Chondrocyte (in vitro differentiated cells): ENCODE measurements at regions not wholly inside any gene's neighbourhood (a gene's known extent, or its start where the extent isn't known, plus 50 kb on each side); places are given as distances from the start of the nearest gene placed in this dataset.
"Not testable (repeated sequence)": the region's sequence is repeated elsewhere in the genome, so short reads cannot be mapped to it uniquely, and the experiment has no call there.

Source experiments
- DNase-seq: peaks from one replicate; pipeline ENCODE4 v3.0.0; 2021; ENCODE audit warnings: mixed read lengths, low spot score
- H3K27ac Mint-ChIP-seq: one replicate; pipeline ENCODE4 v1.8.0; 2021; ENCODE audit warnings: mild to moderate bottlenecking, moderate library complexity, mixed read lengths; ENCODE audit not compliant: unreplicated experiment
- H3K27me3 Mint-ChIP-seq: 2 replicates; pipeline ENCODE4 v1.8.0; 2021; ENCODE audit warnings: low read depth, mixed read lengths
- H3K36me3 Mint-ChIP-seq: 2 replicates; pipeline ENCODE4 v1.8.0; 2021; ENCODE audit warnings: low read depth, mixed read lengths
- H3K4me1 Mint-ChIP-seq: 2 replicates; pipeline ENCODE4 v1.8.0; 2021; ENCODE audit warnings: low read depth, mild to moderate bottlenecking, mixed read lengths
- H3K4me3 Mint-ChIP-seq: one replicate; pipeline ENCODE4 v1.8.0; 2021; ENCODE audit warnings: mild to moderate bottlenecking, moderate library complexity, mixed read lengths; ENCODE audit not compliant: unreplicated experiment
- H3K9me3 Mint-ChIP-seq: 2 replicates; pipeline ENCODE4 v1.8.0; 2021; ENCODE audit warnings: low read depth, mixed read lengths
- TF ChIP-seq, protein P1 (sequence below): fragments of 200-600 bp; sonication (generic); IDR thresholded peaks from 2 replicates; pipeline ENCODE4 v1.5.0; 2021; ENCODE audit warnings: antibody characterized with exemption, mild to moderate bottlenecking, moderate library complexity

DNA sequence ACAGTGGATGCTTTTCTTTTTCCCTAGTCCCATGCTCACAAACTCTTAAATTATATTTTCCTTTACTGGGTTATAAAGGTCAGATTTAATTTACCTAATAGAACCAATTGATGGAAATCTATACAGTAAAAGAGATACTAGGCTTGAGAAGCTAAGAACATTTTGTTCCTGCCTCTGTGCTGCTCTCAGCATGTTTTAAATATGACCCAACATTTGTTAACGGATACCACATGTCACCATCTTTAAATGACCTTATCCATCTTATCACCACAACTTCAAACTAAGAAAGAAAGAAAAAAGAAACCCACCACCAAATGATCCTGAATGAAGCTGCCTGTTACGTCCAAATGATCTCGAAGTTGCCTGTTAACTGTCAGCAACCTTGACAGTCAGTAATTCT lies 334.7 kb upstream of the ZNF608 start:
- TF ChIP-seq, protein P1, sequence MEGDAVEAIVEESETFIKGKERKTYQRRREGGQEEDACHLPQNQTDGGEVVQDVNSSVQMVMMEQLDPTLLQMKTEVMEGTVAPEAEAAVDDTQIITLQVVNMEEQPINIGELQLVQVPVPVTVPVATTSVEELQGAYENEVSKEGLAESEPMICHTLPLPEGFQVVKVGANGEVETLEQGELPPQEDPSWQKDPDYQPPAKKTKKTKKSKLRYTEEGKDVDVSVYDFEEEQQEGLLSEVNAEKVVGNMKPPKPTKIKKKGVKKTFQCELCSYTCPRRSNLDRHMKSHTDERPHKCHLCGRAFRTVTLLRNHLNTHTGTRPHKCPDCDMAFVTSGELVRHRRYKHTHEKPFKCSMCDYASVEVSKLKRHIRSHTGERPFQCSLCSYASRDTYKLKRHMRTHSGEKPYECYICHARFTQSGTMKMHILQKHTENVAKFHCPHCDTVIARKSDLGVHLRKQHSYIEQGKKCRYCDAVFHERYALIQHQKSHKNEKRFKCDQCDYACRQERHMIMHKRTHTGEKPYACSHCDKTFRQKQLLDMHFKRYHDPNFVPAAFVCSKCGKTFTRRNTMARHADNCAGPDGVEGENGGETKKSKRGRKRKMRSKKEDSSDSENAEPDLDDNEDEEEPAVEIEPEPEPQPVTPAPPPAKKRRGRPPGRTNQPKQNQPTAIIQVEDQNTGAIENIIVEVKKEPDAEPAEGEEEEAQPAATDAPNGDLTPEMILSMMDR: no peak
- no peak overlapping the region for H3K4me3 Mint-ChIP-seq
- no peaks in the 10 kb centered on the region for H3K27me3 Mint-ChIP-seq
- no peak overlapping the region for H3K27ac Mint-ChIP-seq
- peaks cover 17% of the 10 kb centered on the region for H3K9me3 Mint-ChIP-seq
- no peaks in the 10 kb centered on the region for H3K36me3 Mint-ChIP-seq
- DNase-seq: no peak
- peaks cover 15% of the 10 kb centered on the region for H3K4me1 Mint-ChIP-seq

DNA sequence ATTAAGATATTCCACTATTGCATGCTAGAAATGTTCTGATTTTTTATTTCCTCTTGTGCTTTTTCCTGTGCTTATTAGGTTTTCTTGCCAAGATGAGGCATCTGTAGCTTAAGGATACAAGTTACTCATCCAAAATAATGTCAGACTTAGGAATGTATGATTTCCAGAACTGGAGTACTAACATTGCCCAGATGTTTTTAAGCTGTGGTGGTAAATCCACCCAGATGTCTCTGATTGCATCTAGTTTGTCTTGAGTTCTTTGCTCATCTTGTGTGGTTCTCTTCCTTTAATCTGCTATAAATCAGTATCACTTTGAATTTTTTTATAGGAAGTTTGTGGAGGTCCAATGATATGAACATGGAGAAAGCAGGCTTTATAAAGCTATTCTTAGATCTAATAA lies 337.5 kb upstream of the ZNF608 start:
- TF ChIP-seq, protein P1: no peak
- H3K36me3 Mint-ChIP-seq: no peaks in the 10 kb centered on the region
- H3K27me3 Mint-ChIP-seq: no peaks in the 10 kb centered on the region
- peak overlapping the region; percentile 17 for H3K27ac Mint-ChIP-seq
- peaks cover 15% of the 10 kb centered on the region for H3K4me1 Mint-ChIP-seq
- peaks cover 3% of the 10 kb centered on the region for H3K9me3 Mint-ChIP-seq
- DNase-seq: no peak
- no peak overlapping the region for H3K4me3 Mint-ChIP-seq

DNA sequence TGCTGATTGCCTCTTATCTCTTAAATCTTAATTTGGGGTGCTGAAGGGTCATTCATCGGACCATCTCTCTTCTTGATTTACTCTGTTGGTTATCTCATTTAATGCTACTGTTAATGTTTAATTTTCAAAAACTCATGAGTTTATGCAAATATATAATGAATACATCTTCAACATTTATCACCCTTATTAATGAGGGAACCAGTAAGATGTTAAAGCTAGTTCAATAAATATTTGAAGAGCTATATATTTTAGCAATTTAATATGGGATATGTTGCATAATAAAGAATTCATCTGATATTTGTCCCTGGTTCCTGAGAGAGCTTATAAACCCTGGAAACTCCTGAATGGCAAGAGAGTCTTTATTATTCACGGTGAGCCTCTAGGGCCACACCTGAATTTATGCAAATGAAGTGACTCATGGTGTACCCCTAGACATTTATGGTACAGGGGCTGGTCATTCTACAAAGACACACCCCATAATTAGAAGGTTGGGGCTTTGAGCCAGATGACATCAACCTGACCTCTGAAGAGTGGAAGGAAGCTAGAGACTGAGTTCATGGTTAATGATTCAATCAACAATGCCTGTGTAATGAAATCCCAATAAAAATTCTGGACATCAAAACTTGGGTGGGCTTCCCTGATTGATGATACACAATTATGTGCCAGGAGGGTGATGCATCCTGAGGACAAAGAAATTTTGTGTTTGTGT lies 339.5 kb upstream of the ZNF608 start:
- TF ChIP-seq, protein P1: no peak
- Mint-ChIP-seq H3K9me3 (peaks cover 3% of the 10 kb centered on the region), H3K27ac (no peak overlapping the region), H3K4me3 (no peak overlapping the region), H3K4me1 (peaks cover 15% of the 10 kb centered on the region), H3K27me3 (no peaks in the 10 kb centered on the region), H3K36me3 (no peaks in the 10 kb centered on the region)
- no peak for DNase-seq

DNA sequence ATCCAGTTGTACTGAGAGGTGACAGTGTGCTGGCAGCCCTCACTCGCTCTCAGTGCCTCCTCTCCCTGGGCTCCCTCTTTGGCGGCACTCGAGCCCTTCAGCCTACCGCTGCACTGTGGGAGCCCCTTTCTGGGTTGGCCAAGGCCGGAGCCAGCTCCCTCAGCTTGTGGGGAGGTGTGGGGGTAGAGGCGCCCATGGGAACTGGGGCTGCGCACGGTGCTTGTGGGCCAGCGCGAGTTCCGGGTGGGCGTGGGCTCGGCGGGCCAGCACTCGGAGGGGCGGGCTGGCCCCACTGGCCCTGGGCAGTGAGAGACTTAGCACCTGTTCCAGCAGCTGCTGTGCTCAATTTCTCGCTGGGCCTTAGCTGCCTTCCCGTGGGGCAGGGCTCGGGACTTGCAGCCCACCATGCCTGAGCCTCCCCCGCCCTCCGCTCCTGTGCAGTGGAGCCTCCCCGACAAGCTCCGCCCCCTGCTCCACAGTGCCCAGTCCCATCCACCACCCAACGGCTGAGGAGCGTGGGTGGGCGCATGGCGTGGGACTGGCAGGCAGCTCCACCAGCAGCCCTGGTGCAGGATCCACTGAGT lies 342.2 kb upstream of the ZNF608 start:
- Mint-ChIP-seq H3K9me3 (peaks cover 3% of the 10 kb centered on the region), H3K27me3 (no peaks in the 10 kb centered on the region), H3K27ac (no peak overlapping the region), H3K4me3 (no peak overlapping the region), H3K36me3 (no peaks in the 10 kb centered on the region), H3K4me1 (peaks cover 12% of the 10 kb centered on the region)
- TF ChIP-seq, protein P1: no peak
- peak; percentile 83 for DNase-seq

DNA sequence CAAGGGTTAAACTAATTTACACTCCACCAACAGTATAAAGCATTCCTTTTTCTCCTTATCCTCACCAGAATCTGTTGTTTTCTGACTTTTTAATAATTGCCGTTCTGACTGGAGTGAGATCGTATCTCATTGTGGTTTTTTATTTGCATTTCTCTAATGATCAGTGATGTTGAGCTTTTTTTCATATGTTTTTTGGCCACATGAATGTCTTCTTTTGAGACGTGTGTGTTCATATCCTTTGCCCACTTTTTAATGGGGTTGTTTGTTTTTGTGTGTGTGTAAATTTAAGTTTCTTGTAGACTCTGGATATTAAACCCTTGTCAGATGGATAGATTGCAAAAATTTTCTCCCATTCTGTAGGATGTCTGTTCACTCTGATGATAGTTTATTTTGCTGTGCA lies 345.7 kb upstream of the ZNF608 start:
- H3K4me3 Mint-ChIP-seq, DNase-seq, H3K27me3 Mint-ChIP-seq, H3K27ac Mint-ChIP-seq, H3K36me3 Mint-ChIP-seq, H3K4me1 Mint-ChIP-seq: not testable (repeated sequence)
- H3K9me3 Mint-ChIP-seq: peaks cover 13% of the 10 kb centered on the region

DNA sequence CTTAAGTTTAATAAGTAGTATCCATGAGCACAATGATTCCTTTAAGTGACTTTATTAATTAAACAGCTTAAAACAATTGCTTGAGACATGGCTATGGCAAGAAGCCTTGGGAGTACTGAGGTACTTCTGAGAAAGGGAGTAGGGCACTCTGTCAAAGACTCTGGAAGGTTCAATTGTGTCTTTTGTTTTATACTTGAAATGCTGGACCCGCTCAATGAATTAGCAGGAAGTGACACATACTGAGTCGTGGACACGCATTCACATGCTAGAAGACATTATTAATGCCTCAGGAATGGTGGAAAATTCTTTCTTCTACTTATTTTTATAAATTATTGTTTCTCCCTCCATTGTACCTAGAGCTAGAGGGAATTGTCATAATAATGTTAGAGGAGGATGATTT lies 347.3 kb upstream of the ZNF608 start:
- Mint-ChIP-seq H3K27ac (peak overlapping the region; percentile 49), H3K4me3 (no peak overlapping the region), H3K4me1 (peaks cover 14% of the 10 kb centered on the region), H3K9me3 (peaks cover 13% of the 10 kb centered on the region), H3K36me3 (peaks cover 4% of the 10 kb centered on the region), H3K27me3 (no peaks in the 10 kb centered on the region)
- TF ChIP-seq, protein P1: no peak
- no peak for DNase-seq
